NOMO-1 treated with dmso at 0.1 percent for 144 hours (cell line): ENCODE measurements at regions not wholly inside any gene's neighbourhood (a gene's known extent, or its start where the extent isn't known, plus 50 kb on each side); places are given as distances from the start of the nearest gene placed in this dataset.

Source experiments
- DNase-seq: peaks from one replicate; lab custom pipeline; 2025; ENCODE audit not compliant: unreplicated experiment; lab: John Stamatoyannopoulos, UW

DNA sequence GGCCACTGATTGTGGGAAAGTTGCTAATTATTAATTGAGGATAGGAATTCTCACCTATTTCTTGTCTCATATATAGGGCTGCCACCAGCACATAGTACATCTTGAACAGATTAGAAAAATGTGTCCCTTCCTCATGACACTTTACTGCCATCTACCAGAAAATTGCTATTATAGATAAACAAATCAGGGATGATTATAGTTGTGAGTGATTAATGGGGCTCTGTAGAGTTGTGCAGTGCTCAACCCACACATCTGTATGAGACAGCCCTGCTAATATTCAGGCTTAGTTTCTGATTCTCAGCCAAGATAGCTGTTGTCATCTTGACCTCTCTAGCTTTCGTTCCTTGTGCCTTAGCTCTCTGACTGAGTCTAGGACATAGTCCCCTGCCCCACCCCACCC lies 373.3 kb downstream of the TLE4 start:
- no peak for DNase-seq

DNA sequence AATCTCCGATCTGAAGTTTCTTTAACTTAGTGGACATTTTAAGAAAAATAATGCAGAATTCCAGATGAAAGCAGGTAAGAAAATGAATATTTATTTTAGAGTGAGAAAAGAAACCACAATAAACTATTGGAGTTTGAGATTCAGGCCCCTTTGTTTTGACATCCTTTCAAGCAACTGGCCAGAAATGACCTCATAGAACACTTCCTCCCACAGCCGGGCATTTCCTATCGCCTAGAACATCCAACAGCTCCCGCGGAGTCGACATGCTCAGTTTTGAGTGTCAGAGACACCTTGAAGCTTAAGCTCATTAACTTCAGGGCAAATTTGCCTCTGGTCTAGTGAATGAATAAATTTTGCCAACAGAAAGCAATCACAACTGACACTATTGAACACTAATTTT lies 369.2 kb downstream of the TLE4 start:
- no peak for DNase-seq

DNA sequence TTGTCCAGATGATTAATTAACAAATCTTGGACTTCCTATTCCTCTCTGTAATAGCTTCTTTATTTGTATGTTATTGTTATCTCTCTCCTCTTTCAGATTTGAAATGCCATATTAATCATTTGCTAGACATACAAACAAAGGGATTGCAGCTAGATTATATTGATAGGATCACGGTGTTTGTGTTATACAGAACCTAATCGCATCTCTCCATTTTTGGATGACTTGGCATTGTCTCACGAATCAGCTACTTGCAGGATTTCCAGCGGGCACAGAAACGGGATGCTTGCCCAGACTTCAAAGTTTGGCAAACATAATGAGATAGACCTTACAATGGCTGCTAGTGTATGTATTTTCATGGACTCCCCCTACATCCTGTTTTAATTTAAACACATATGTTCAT lies 368.1 kb downstream of the TLE4 start:
- DNase-seq: no peak

DNA sequence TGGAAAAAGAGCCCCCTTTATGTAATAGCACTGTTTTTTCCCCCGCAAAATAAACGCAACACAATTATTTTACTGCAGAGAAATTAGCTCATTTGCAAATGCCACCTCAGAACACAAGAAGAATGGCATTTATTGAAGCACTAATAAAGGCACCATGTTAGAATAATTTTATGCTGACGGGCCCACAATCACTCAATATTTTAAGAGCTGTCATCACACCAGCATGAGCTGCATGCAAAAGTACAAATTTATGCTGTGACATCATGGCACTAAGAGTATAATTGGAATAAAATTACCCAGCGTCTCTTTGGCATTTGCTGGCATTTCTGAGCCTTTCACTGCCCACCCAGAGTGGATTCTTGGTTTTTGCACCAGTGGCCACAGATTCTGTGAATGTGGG lies 364.6 kb downstream of the TLE4 start:
- DNase-seq: no peak

DNA sequence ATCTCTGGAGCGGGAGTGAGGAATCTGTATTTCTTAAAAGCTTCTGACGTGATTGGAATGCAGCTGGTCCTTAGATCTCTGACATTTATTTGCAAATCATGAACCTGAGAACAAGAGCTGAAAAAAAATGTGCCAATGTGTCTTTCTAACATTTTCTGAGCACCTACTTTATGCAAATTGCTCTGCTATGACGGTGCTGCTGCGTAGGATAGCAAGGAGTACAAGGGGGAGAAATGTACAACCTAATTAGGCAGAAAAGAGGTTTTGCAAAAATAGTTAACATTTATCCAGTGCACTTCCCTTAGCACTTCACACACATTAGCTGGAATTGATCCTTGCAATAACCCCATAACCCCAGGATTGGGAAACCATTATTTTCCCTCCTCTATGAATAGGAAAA lies 357.5 kb downstream of the TLE4 start:
- DNase-seq: no peak

DNA sequence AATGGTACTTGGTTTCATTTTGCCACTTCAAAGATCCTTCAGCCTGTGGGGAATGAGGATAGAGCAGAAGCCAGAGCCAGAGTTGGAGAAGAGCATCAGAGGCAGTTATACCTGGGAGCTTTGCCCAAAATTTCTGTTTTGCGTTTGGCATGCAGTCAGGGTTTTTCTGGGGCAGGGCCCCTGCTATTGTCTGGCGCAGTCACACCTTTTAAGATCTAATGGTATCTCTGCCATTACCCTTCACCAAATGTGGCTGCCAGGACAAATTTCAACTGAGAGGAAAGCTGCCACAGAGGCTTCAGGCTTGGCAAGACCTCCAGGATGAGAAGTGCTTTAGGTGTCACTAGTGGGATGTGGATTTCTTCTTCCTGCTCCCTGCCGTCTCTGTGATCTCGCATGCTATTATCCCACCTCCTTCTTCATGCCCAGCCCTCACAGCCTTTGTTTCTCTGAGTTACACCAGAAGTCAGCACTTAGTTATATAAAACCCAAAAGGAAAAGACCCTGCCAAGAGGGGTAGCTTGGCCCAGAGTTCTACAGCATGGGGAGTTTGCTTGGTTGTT lies 357.0 kb downstream of the TLE4 start:
- no peak for DNase-seq

DNA sequence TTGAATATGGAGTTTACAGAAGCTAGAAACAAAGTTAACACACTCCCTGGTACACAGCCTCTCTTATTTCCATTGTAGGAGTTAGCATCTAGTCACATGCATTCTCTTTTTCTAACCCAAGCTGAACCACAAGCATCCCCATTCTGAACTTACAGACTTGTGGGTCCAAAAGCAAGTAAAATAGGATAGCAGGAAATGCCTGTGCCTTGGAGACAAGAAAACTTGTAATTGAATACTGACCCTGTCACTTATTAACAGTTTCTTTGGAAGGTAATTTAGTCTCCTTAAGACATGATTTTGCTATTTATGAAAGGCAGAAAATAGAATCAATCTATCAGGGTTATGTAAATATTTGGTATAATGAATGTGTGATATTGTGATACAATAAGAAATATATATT lies 353.6 kb downstream of the TLE4 start:
- DNase-seq: no peak

DNA sequence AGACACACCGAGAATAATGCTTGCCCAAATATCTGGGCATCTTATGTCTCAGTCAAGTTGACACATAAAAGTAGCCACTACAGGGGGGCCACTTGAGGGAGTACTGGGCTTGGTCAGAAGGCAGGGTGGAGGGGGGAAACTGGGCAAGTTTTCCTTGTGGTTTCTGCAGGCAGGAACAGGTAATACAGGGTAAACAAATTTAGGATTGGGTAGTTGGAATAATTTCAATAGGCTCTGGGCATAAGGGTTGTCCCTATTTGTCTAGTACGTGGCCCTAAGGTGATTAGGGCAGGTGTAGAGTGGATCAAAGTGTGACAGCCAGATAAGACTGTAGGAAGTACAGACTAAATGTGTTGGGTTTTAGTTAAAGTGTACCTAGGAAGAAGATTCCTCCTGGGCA lies 353.1 kb downstream of the TLE4 start:
- DNase-seq: no peak

DNA sequence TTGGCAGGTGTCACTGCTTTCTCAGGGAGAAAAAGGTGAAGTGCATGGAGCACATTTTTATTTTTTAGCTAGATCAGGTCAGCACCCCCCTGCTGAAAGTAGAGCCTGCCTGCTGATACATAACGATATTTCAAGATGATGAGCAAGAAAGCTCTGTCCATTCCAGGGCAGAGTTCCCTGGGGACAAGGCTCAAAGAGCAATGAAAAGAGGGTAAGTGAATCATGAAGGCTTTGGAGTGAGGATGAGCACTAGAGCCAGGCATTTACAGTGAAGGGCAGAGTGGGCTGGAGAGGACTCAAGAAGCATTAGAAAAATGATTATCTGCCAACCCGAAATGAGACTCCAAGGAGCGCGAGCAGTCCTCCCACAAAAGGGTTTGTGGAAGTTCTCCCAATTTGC lies 345.7 kb downstream of the TLE4 start:
- DNase-seq: no peak

DNA sequence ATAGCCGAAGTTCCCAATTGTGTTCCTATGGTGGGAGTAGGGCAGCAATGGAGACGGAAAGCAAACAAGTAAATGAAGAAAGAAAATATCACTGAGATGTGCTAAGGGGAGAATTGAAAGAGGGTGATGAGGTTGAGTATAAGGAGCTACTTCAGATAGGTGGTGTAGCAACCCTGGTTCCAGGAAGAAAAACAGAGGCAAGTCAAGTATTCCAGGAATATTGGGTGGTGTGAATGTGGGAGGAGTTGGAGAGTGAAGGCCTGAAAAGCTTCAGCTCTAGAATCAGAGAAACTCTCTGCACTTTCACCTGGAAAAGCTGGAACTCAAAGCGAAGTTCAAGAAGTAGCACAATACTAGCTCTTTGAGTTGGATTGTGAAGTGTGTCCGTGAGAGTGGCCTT lies 342.1 kb downstream of the TLE4 start:
- DNase-seq: no peak

DNA sequence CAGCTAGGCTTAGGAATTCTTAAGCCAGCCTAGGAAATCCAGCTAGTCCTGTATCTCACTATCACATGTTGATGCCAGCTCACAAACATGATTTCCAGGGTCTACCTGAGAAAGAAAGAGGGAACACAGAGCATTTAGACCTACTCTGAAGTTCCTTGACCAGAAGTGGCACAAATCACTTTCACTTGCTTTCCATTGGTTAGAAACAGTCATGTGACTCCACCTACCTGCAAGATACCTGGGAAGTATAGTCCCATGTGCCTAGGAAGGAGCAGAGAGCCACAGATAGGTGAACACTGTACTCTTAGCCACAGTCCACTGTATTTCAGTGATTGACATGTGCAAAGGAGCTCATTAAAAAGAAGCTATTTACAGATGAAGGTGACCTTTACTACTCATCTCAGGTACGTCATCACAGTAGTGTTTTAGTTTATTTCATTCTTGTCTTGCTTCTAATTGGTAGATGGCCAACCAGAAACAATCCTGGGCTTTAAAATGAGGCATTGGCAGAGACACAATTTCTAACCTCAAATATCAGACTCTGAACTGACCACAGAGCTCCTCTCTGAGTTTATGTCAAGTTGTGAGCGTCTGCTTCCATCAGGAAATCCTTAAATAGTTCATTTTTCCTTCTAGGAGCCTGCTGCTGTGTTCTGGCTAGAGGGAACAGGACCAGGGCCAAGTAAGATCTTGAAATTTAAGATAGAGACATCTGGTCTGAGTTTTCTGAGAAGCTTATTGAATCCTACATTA lies 340.7 kb downstream of the TLE4 start:
- no peak for DNase-seq

DNA sequence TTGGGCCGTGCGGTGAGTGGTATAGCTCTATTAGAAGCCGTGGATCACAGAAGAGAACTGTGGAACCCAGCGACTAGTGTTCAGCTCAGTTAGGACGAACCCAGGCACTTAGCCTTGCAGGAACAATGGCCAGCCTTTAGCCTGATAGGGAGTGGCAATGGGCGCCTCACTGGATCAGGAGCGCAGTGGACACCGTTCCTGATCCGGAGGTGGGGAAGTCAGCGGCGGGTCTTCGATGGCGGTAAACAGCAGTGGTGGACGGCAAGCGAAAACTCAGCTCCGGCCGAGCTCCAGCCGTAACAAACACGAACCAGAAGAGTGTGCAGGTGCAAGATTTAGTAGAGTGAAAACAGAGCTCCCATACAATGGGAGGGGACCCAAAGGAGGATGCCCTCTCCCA lies 340.0 kb downstream of the TLE4 start:
- DNase-seq: no peak

DNA sequence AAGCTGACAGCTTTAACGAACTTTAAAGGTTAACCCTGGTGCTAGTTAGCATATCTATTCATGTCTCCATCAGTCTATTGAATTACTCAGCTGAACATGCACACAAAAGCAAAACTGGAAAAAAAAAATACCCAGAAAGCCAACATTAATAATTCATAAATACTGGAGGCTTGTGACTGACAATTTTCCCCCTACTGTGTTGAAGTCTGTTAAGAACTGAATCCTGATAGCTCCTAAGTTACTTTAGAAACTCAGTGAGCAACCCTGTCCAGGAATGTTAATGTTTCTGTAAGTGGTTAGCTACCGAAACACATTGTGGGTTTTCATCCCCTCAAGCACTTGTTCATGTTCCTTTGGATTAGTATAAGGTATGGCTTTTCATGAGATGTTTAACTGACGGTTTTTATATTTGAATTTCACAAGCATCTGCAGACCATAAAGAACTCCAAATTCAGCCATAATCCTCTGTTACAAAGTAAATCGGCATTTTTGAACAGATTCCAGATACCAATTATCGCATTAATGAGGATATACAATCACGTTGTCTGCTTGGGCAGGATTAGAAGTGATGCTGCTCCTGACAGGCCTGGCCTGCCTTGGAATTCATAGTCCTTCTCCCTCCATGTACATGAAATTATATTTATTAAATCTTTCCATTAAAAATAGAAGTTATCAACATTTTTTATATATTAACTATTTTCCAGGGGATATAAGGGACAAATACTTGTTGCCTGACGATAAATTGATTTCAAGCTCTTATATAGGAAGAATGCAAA lies 331.2 kb downstream of the TLE4 start:
- no peak for DNase-seq

DNA sequence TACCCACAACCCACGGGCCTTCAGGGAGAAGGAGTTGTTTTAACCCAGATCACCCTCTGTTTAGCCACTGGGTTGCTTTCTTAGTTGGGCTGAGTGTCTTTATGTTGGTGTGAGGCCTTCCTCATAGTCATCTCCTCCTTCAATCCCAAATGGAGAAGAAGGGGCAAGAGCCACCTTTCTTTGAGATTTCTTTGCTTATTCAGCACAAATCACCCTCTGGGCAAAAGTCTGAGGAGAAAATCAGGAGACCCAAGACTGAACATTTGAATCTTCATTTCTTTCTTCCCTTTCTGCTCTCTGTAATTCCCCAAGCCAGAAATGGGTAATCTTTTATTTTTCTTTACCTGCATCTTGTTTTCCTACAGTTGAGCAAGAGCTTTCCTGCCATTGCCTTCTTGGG lies 329.0 kb downstream of the TLE4 start:
- DNase-seq: no peak

DNA sequence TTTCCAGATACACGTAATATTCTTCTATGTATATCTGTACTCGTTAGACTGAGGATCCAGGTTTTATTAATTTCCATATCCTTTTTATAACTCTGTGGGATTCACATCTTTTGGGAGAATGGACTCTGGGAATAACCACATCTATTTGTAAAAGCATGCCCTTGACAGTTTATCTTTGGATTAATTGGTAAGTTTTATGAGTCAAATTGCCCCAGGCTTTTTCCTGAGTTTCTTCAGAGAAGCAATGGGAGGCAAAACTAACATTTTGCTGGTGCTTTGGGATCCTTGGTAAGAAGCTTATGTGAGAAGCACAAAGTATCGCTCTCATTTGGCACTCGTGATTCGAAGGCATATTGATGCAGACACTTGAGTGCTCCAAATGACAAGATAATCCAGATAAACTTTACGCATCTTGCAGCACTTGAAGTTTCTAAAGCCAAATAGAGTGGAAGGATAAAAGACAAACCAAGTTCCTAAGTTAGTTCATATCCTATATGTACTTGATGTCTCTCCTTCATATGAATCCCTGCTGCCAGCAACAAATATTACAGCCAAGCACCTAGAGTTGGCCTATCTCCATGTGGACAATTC lies 324.7 kb downstream of the TLE4 start:
- DNase-seq: no peak

DNA sequence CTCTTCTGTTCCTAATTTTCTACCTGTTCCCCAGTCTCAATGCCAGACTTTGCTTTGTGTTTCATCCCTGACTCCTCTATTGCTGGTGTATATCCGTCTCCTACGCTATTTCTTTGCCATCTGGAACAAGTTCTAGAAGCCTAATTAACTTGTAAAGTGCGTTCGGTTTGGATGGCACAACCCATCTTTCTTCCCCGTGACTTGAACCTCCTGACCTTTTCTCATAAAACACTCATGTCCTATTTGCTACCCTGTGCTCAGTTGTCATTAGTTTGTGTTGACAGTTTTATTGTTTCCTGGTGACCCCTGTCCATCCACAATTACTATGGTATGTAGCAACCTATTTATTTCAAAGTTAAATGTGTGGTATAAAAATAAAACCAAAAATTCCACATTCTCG lies 323.5 kb downstream of the TLE4 start:
- no peak for DNase-seq

DNA sequence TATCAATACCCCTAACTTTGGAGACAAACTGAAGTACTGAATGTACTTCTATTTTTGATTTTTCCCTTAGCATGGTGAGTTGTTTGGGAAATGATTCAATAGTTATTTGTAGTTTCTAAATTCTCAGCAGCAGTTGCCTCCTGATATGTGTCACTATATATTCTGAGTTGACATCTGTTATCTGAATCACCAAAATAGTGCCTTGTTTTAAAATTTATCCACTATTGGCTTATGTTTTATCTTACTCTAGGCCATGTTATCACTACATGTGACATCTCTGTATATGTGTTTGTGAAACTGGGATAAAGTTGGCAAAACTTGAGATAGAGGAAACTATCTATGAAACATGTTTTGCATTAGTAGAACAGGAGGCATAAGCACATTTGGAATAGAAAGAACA lies 317.6 kb downstream of the TLE4 start:
- DNase-seq: no peak

DNA sequence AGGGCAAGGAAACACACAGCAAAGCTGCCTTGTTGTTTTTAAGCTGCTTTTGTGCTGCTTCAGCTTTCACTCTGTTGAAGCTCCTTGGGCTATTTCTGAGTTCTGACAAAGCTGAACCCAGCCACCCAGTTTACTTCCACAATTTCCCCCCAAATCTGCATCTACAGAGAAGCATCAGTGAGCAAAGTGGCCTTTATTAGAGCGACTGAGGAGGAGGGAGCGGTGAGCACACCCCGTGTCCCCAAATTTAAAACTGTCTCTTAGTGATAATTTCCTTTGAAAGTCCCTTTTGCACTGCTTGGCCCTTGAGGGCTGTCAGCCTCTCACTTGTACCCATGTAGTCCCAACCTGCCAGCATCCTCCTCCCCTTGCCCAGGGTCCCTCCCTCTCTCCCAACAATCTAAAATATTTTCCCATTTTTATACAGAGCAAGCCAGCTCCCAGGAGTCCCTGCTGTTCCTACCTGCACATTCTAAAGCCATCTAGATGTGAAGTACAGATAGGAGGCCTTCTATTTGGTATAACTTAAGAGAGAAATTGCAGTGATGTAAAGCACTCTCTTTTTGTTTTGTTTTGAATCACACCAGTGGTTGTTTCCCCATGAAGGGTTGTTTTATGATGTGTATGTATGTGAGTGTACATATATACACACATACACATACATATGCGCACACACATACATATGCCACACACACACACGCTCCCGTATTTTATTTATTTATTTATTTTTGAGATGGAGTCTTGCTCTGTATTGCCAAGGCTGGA lies 313.5 kb downstream of the TLE4 start:
- DNase-seq: no peak

DNA sequence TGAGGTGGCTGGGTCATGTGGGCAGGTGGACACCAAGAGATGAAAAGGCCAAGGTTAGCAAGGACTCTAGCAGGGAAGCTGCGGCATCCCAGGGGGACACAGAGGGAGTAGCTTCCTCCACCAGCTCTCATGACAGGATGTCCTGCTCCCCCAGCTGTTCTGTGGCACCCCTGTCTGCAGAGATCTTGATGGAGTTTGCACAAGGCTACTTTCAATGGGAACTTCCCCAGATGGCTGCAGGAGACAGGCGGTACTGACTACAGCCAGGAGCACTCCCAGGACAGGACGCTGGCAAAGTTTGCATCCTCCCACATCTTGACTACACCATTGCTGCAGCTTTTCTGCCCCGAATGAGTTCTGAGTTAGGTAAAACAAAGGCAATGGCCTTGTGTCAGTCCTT lies 312.8 kb downstream of the TLE4 start:
- no peak for DNase-seq

DNA sequence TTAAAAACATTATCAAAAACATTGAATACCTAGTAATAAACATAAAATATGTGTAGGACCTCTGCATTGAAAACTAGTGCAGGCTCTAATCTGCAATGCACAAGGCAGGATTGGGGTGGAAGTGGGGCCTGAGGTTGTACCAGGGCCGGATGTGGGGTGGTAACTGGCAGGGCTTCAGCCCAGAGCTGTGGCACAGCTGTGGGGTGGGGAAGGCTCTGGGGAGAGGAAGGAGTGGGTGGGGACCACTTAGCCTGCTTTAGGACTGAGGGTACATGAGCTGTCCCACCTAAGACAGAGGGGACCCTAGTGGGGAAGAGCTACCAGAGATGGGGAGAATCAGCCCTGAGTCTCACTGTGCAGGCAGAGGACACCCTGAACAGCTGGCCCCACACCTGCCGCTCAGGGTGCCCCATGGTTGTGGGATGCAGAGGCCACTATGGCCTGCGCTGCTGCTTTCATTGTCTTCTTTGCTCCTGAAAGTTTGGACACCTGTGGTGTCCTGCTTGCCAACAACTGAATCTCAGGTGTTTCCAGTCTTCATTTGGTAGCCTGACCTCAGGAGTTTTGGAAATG lies 311.4 kb downstream of the TLE4 start:
- no peak for DNase-seq

DNA sequence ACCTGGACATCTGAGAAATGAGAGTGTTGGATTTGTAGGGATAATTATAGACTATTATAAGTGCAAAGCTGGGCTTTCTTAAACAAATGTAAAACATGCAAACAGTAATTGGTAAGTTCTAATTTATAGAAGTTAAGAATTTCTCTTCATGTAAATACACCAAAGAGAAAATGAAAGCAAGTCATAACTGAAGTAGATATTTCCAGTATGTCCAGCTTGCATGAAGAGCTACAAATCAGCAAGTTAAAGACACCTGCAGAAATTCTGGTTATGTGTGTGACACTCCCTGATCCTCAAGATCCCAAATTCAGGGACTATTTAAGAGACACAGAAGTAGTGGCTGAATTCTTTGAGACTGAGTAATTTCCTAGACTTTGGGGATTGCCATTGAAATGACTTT lies 308.9 kb downstream of the TLE4 start:
- no peak for DNase-seq
